ENCODE measurements at regions not wholly inside any gene's neighbourhood (a gene's known extent, or its start where the extent isn't known, plus 50 kb on each side); places are given as distances from the start of the nearest gene placed in this dataset.
"Not testable (repeated sequence)": the region's sequence is repeated elsewhere in the genome, so short reads cannot be mapped to it uniquely, and the experiment has no call there.

DNA sequence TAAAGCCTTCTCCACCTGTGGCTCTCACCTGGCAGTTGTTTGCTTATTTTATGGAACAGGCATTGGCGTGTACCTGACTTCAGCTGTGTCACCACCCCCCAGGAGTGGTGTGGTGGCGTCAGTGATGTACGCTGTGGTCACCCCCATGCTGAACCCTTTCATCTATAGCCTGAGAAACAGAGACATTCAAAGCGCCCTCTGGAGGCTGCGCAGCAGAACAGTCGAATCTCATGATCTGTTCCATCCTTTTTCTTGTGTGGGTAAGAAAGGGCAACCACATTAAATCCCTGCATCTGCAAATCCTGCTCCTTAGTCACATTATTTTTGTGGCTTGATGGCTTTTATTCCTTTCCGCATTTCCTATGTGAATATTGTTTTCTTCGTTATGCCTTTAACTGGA is 672.8 kb upstream of the PCDH9 start:
- DNase-seq (ENCODE audit: low read depth in 1 of 2, low spot score in 2 of 2): peak in 1 of 2 experiments; percentile 47
- H3K9me3 ChIP-seq (ENCODE audit: insufficient read depth in 2 of 2, low read depth in 1 of 2, low read length in 1 of 2); H3K4me1 ChIP-seq (replicated peaks in 1 of 4; ENCODE audit: control insufficient read depth in 3 of 4, insufficient read depth in 4 of 4, low read length in 3 of 4); H3K23me2 ChIP-seq (ENCODE audit: low read depth, low read length); H2BK15ac ChIP-seq (ENCODE audit: low read length); H4K5ac ChIP-seq (ENCODE audit: insufficient read length, low read depth, low read length); H4K20me1 ChIP-seq (replicated peaks in 1 of 2; ENCODE audit: control insufficient read depth in 1 of 2, insufficient read depth in 2 of 2, low read length in 2 of 2); H3K4me3 ChIP-seq (ENCODE audit: extremely low read depth in 1 of 4, insufficient read depth in 2 of 4, low read depth in 3 of 4, low read length in 4 of 4); FAIRE-seq; H3K9ac ChIP-seq (replicated peaks in 1 of 4; ENCODE audit: extremely low read depth in 1 of 4, low read depth in 3 of 4, low read length in 3 of 4); H2AK5ac ChIP-seq (ENCODE audit: low read depth, low read length); H3K4me2 ChIP-seq (ENCODE audit: insufficient read depth in 1 of 2, low read depth in 2 of 2, low read length in 2 of 2); H3K36me3 ChIP-seq (ENCODE audit: control insufficient read depth in 2 of 4, insufficient read depth in 4 of 4, low read length in 3 of 4); H2BK5ac ChIP-seq (ENCODE audit: low read depth, low read length); H3K4ac ChIP-seq (replicated peaks; ENCODE audit: insufficient read length, low read depth, low read length); POLR2A ChIA-PET (ENCODE audit: partially characterized antibody); H3K56ac ChIP-seq (replicated peaks; ENCODE audit: insufficient read length, low read depth, low read length); H4K8ac ChIP-seq (ENCODE audit: extremely low read depth, insufficient read depth, low read length); H3K79me2 ChIP-seq (ENCODE audit: control insufficient read depth in 1 of 2, insufficient read depth in 2 of 2, low read length in 2 of 2); H4K91ac ChIP-seq (replicated peaks; ENCODE audit: insufficient read length, low read length); H3K14ac ChIP-seq (ENCODE audit: insufficient read length); H2BK120ac ChIP-seq (replicated peaks; ENCODE audit: low read depth, low read length); H2BK12ac ChIP-seq (ENCODE audit: low read depth, low read length); H2AFZ ChIP-seq (ENCODE audit: low read length); H3K79me1 ChIP-seq (ENCODE audit: low read depth, low read length); H3K18ac ChIP-seq (ENCODE audit: extremely low read depth, low read length); H2BK20ac ChIP-seq (ENCODE audit: low read length); H3K23ac ChIP-seq (ENCODE audit: insufficient read length); H3K27me3 ChIP-seq (replicated peaks in 1 of 4; ENCODE audit: control insufficient read depth in 3 of 4, extremely low read depth in 1 of 4, insufficient read depth in 3 of 4, low read length in 3 of 4); H3K27ac ChIP-seq (ENCODE audit: low read depth, low read length): not testable (repeated sequence)
- TF ChIP-seq RAD21 (IDR thresholded peaks at IDR 0.05 in 1 of 2, conservative IDR thresholded peaks at IDR 0.05 in 1 of 2; ENCODE audit: low read depth in 2 of 2, low read length in 2 of 2): peak; percentile 24 to 37; a peak in 3 of 4 replicates
- TF ChIP-seq, protein P1, sequence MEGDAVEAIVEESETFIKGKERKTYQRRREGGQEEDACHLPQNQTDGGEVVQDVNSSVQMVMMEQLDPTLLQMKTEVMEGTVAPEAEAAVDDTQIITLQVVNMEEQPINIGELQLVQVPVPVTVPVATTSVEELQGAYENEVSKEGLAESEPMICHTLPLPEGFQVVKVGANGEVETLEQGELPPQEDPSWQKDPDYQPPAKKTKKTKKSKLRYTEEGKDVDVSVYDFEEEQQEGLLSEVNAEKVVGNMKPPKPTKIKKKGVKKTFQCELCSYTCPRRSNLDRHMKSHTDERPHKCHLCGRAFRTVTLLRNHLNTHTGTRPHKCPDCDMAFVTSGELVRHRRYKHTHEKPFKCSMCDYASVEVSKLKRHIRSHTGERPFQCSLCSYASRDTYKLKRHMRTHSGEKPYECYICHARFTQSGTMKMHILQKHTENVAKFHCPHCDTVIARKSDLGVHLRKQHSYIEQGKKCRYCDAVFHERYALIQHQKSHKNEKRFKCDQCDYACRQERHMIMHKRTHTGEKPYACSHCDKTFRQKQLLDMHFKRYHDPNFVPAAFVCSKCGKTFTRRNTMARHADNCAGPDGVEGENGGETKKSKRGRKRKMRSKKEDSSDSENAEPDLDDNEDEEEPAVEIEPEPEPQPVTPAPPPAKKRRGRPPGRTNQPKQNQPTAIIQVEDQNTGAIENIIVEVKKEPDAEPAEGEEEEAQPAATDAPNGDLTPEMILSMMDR (IDR thresholded peaks at IDR 0.05; ENCODE audit: control extremely low read depth in 1 of 3, insufficient read depth in 1 of 3, low read depth in 1 of 3, low read length in 3 of 3): peak; percentile 4 to 40 (median 23); a peak in 3 of 4 replicates
- WGBS, 2 experiments (ENCODE audit: extremely low coverage in 1 of 2, insufficient coverage in 1 of 2, insufficient read length in 1 of 2, insufficient replicate concordance in 2 of 2, low coverage in 1 of 2, low lambda C conversion rate in 2 of 2, missing lambda C conversion rate in 1 of 2): 88% methylated on average over 8 of the region's 8 CpGs; no CpG with 5 or more reads in 1 of the 2 experiments
- CTCF ChIA-PET (ENCODE audit: partially characterized antibody): interaction anchor here (0.7 kb wide), 1 partner anchor 138 kb away, joined by 3 read pairs; no protein-coding TSS in a partner anchor

Data from H1 (cell line).